Neutrophil (primary cell): ENCODE measurements at regions not wholly inside any gene's neighbourhood (a gene's known extent, or its start where the extent isn't known, plus 50 kb on each side); places are given as distances from the start of the nearest gene placed in this dataset.

Source experiments
- H3K27ac ChIP-seq: fragments of 200-600 bp; sonication (generic); 2 replicates; pipeline ENCODE4 v1.5.1; 2016; ENCODE audit warnings: mild to moderate bottlenecking, moderate library complexity
- H3K27me3 ChIP-seq: fragments of 200-600 bp; sonication (generic); 2 replicates; pipeline ENCODE4 v1.6.0; 2016; ENCODE audit warnings: mild to moderate bottlenecking
- H3K36me3 ChIP-seq: fragments of 200-600 bp; sonication (generic); 2 replicates; pipeline ENCODE4 v1.5.1; 2017
- H3K4me1 ChIP-seq, 2 experiments: fragments of 200-600 bp in 1 of 2; sonication (generic) in 1 of 2; 1 replicate in 1 of 2; 2 replicates in 1 of 2; pipeline versions ENCODE4 v1.5.1 to v1.6.1; 2013 to 2016; ENCODE audit warnings: low read depth in 1 of 2, low read length in 1 of 2, mild to moderate bottlenecking in 1 of 2, moderate library complexity in 1 of 2; ENCODE audit not compliant: control insufficient read depth in 1 of 2, insufficient read depth in 1 of 2
- H3K4me3 ChIP-seq, 2 experiments: fragments of 200-600 bp in 1 of 2; sonication (generic) in 1 of 2; 1 replicate in 1 of 2; 2 replicates in 1 of 2; pipeline ENCODE4 v1.5.1; 2013 to 2016; ENCODE audit warnings: low read depth in 1 of 2, low read length in 1 of 2, mild to moderate bottlenecking in 1 of 2, moderate library complexity in 1 of 2
- H3K9me3 ChIP-seq: fragments of 200-600 bp; sonication (generic); 2 replicates; pipeline ENCODE4 v1.5.1; 2016
- CTCF ChIP-seq: fragments of 200-600 bp; sonication (generic); IDR thresholded peaks from 2 replicates; pipeline ENCODE4 v1.5.1; 2016; ENCODE audit warnings: antibody characterized with exemption

- no peak for TF ChIP-seq CTCF
- no peak overlapping the region for H3K27ac ChIP-seq
- no peaks in the 10 kb centered on the region for H3K4me1 ChIP-seq
- no peak overlapping the region for H3K4me3 ChIP-seq
- no peaks in the 10 kb centered on the region for H3K36me3 ChIP-seq
- H3K27me3 ChIP-seq: no peaks in the 10 kb centered on the region
- no peaks in the 10 kb centered on the region for H3K9me3 ChIP-seq
These were observed 203.5 kb upstream of the RMST start for GRCh38 chr12:97259098-97259497.

DNA sequence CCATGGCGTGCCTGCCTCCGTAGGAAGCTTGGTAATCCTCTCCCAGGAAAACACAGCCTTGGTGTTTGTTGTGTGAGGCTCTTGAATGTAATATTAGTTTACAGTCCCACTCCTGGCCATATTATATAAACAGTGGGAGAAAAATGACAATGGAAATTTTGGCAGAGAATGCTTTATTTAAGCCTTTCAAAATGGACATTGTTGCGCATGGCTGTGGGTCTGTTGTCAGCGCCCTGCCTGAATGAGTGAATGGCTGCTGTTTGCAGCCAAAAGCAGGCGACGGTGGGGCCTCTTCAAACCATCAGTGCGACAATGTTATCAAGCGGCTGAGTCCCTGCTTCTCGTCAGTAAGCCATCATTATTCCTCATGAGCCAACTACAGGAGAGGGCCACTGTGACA, 201.8 kb upstream of the RMST start:
- no peaks in the 10 kb centered on the region for H3K4me1 ChIP-seq
- no peak for TF ChIP-seq CTCF
- no peak overlapping the region for H3K4me3 ChIP-seq
- no peaks in the 10 kb centered on the region for H3K27me3 ChIP-seq
- H3K36me3 ChIP-seq: no peaks in the 10 kb centered on the region
- H3K9me3 ChIP-seq: no peaks in the 10 kb centered on the region
- H3K27ac ChIP-seq: no peak overlapping the region

- Histone ChIP-seq H3K27ac (no peak overlapping the region), H3K4me1 (no peaks in the 10 kb centered on the region), H3K4me3 (no peak overlapping the region), H3K9me3 (no peaks in the 10 kb centered on the region), H3K27me3 (no peaks in the 10 kb centered on the region), H3K36me3 (no peaks in the 10 kb centered on the region)
- no peak for TF ChIP-seq CTCF
These were observed 195.4 kb upstream of the RMST start for GRCh38 chr12:97267166-97267565.

- TF ChIP-seq CTCF: no peak
- Histone ChIP-seq H3K4me3 (no peak overlapping the region), H3K27ac (no peak overlapping the region), H3K36me3 (no peaks in the 10 kb centered on the region), H3K4me1 (no peaks in the 10 kb centered on the region), H3K9me3 (no peaks in the 10 kb centered on the region), H3K27me3 (no peaks in the 10 kb centered on the region)
These were observed 194.9 kb upstream of the RMST start for GRCh38 chr12:97267594-97268202.

- Histone ChIP-seq H3K9me3 (no peaks in the 10 kb centered on the region), H3K27me3 (no peaks in the 10 kb centered on the region), H3K36me3 (no peaks in the 10 kb centered on the region), H3K4me1 (no peaks in the 10 kb centered on the region), H3K27ac (no peak overlapping the region), H3K4me3 (no peak overlapping the region)
- no peak for TF ChIP-seq CTCF
These were observed 190.1 kb upstream of the RMST start for GRCh38 chr12:97272471-97272870.

- Histone ChIP-seq H3K9me3 (no peaks in the 10 kb centered on the region), H3K27ac (no peak overlapping the region), H3K27me3 (no peaks in the 10 kb centered on the region), H3K4me1 (no peaks in the 10 kb centered on the region), H3K36me3 (no peaks in the 10 kb centered on the region), H3K4me3 (no peak overlapping the region)
- TF ChIP-seq CTCF: no peak
These were observed 188.2 kb upstream of the RMST start for GRCh38 chr12:97274386-97274785.
